NCI-H82 (cell line): ENCODE measurements at regions not wholly inside any gene's neighbourhood (a gene's known extent, or its start where the extent isn't known, plus 50 kb on each side); places are given as distances from the start of the nearest gene placed in this dataset.
"Not testable (repeated sequence)": the region's sequence is repeated elsewhere in the genome, so short reads cannot be mapped to it uniquely, and the experiment has no call there.

Experiments
- DNase-seq: peaks from one replicate; lab custom pipeline; 2025; lab: John Stamatoyannopoulos, UW

DNA sequence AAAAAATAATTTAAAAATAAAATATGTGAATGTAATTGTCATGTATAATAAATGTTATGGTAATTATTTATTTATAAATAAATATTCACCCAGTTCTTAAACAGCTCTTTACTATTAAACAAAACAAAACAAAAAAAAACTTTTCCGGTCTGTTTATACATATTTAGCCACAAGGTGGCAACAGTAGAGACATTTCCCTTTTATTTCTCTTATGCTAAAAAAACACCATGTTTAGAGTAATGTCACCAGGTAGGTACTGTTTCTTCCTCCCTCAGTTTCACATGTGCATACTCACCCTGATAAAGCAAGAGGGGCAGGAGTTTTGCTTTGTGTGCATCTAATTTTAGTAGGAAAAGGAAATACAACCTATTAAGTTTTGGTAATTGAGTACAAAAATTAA is 610.4 kb upstream of the IMPG1 start:
- DNase-seq: peak; percentile 35

DNA sequence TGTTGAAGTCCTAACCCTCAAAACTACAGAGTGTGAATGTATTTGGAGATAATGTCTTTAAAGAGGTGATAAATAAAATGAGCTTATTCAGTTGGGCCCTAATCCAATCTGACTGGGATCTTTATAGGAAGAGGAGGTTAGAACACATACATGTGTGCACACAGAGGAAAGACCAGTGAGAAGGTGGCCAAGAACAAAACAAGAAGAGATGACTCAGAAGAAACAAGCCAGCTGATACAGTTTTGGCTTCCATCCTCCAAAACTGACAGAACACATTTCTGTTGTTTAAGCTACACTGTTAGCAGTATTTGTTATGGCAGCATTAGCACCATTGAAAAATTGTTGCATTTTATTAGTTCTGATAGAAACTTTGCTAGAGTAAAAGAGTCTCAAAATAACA is 609.3 kb upstream of the IMPG1 start:
- DNase-seq: peak; percentile 14

DNA sequence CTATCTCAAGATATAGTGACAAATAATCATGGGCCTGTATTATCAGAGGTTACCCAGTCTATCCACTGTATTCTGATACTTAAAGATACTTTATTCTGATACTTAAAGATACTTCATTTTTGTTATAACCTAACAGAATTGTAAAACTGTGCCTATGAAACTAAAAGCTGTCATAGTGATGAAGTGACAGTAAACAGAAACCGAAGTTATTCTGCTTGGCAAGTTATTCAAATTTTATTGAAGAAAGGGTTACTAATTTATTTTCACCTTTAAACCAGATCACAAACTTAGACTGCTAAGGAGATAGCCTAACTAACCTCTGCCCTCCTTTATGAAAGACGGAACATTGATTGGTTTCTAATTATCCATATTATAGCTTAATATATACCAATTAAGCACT is 604.6 kb upstream of the IMPG1 start:
- no peak for DNase-seq

DNA sequence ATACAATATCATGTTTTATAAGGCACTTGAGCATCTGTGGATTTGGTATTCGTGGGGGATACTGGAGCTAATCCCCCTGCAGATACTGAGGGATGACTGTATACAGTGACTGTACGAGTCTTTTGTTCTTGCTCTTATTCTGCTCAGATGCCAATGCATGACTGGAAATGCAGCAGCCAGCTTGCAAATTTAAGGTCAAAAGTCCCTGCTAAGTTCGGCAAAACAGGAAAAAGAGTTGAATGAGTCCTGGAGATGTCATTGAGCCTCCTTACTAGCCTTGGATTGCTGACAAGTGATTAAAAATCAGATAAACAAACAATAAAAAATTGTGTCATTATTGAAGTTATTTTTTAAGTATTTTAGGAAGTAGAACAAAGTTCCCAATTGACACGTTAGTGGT is 599.3 kb upstream of the IMPG1 start:
- DNase-seq: no peak

DNA sequence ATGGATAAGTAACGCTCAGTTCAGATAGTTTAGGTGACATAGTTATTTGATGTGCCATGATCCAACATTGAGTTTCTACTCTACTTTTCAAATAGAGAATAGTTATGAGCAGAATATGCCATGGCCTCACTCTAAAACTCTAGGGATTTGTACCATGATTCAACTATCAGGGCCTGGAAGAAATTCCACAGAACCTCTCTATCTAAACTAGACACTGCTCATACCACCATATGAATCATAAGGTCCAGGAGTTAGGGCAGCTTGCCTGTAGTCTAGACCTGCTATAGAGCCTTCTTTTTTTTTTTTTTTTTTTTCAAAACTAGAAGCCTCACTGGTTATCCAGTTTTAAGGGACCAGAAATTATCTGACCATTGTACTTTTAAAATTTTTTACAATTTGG is 571.8 kb upstream of the IMPG1 start:
- DNase-seq: no peak

DNA sequence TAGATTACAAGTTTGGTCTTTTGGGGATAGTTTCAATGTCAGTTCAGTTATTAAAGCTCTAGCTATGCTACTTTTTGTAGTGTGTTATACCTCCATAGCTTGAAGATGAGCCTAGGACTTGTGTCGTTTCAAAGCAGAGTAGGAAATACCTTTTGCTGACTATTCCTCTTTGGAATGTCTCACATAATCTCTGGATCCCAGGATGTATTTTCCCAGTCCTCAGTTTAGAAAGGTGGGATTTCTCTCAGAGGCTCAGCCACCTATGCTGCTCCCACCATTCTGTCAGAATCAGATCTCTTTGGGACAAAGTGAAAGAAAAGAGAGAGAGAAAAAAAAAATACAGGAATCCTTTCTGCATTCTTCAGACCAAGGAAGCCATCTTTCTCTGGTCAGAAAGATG is 567.5 kb upstream of the IMPG1 start:
- no peak for DNase-seq

DNA sequence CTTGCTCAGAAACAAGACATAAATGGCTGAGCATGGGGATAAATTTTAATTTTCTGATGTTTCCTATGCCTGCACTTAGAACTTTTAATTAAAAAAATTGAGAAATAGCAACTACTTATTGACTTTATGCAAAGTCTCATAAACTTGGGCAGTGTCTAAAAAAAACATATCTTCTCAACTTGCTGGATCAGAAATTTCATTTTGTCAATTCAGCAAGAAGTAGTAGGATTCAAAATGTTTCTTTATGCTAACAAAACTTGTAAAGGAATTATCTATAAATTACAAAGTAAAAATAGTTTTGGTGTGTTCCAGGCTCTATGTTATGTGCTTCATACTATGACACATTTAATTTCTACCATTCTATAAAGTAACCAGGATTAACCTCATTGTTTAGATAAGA is 562.2 kb upstream of the IMPG1 start:
- DNase-seq: no peak

DNA sequence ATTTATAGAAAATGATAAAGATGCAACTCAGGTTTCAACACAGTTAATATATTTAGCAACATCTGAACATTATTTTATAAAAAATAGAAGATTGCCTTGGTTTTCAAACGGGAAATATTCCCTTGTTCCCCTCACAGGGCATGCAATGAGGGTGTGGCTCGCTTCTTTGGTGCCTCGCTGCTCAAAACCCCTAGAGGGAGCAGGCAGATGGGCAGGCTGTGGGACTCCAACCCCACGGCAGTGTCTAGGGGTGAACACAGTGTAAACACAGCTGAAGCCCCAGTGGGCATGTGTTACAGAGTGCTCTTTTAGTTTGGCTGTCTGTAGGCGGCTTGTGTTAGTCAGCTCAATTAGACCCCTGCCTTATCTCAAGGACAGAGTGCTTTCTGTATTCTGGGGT is 560.8 kb upstream of the IMPG1 start:
- DNase-seq: peak; percentile 44

DNA sequence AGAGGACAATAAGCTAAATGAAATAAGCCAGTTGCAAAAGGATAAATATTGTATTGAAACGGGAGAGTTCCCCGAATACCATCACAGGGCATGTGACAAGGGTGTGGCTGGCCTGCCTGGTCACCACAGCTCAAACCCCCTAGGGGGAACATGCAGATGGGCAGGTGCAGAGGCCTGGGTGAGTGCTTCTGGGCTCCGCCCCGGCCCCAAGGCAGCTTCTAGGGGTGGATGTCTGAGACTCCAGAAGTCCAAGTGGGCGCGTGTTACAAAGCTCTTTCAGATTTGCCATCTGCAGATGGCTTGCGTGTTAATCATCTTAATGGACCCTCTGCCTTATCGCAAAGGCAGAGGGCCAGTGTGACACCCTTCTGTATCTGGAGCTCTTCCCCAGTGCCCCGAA is 559.2 kb upstream of the IMPG1 start:
- peak; percentile 86 for DNase-seq

DNA sequence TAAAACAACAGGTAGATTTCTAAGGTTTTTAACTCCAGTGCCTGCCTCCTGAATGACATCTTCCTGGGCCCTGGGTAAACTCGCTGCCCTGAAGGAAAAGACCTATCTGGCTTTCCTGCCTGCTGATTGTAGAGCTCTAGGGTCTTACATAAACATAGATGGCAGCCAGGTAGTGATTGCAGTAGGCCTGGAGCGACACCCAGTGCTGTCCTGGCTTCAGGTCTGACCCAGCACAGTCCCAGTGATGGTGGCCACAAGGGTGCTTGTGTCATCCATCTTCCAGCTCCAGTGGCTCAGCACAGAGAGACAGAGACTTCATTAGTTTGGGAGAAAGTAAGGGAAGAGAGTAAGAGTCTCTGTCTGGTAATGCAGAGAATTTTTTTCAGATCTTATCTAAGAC is 542.9 kb upstream of the IMPG1 start:
- no peak for DNase-seq

DNA sequence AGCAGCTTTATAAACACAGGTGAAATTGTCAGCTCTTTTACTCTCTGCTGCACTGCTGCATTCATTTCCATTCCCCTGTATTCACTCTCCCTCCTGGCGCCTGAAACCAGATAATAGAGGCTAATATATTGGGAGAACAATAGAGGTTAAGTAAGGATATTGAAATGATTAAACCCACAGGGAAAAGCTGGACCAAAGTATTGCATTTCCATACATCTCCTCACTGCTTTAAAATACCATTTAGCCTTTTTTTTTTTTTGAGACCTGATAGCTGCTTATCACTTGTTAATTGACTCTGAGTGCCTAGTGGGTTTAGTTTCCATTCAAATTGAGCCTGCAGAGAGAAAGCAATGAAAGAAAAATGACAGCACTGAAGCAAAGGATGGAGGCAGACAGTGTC is 540.5 kb upstream of the IMPG1 start:
- peak; percentile 7 for DNase-seq

DNA sequence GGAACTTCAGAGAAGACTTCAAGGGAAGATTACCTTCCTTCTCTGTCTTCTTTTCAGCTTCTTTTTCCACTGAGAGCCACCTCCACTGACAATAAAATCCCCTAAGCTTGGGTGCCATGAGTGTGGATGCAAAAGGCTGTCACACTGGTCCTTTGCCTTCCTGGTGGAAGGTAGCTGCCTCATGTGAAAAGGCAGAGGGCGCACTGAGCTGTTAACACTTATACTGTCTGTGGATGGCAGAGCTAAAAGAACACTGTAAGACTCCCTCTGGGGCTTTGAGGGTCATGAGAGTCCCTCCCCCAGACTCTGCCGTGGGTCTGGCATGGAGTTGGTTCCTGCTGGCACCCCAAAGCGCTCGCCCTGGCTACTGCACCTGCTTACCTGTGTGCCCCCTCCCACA is 536.7 kb upstream of the IMPG1 start:
- DNase-seq: no peak

DNA sequence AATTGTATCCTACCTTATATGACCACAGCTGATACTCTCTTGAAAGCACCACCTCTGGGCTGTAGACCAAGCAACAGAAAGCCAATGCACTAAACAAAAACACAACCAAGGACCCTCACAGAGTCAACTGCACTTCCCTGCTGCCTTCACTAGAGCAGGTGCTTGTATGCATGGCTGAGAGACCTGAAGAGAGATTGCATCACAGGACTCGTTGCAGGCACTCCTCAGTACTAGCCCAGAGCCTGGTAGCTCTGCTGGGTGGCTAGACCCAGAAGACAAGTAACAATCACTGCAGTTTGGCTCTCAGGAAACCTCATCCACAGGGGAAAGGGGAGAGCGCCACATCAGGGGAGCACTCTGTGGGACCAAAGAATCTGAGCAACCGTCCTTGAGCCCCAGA is 521.6 kb upstream of the IMPG1 start:
- no peak for DNase-seq

DNA sequence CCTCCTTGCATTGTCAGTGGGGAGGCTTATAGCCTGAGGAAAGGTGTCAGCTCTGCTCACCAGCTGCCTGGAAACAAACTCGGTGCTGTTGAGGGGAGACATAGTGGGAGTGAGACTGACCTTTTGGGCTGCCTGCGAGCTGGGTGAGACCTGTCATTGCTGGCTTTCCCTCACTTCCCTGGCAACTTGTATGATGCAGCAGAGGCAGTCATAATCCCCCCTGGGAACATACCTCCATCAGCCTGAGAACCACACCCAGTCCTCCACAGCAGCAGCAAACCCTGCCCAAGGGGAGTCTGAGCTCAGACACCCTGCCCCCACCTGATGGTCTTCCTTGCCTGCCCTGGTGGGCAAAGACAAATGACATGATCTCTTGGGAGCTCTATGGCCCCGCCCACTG is 521.2 kb upstream of the IMPG1 start:
- DNase-seq: no peak

DNA sequence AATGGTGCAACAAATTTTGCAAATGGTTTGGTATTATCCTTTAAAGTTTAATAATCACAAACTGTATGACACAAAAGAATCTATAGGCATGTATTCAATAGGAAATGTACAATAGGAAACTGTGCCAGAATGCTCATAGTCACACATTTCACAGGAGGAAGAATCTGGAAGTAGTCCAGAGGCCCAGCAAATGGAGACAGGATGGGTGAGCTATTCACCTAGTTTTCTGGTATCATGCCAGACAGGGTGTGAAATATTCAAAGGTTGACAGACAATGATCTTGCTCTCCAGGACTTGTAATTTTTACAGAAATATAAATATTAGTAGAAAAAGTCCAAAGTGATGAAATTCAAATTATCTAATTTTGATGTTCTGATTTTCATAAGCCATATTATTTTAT is 520.1 kb upstream of the IMPG1 start:
- DNase-seq: no peak

DNA sequence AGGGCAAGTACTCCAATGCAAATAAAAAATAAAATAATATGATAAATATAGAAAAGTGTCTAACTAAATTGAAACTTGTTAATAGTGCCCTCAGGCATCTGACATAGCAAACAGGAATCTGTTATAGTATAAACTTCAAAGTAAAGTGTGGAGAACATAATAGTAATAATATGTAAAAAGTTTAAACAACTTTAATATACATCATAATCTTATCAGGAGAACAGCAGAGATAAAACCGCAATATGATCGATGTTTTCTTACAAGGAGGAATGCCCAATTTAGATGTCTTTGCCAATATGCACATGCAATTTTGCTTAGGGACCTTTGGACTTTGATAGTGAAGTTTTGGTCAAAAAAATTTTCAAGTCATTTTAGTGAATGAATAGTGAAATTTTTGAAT is 514.8 kb upstream of the IMPG1 start:
- DNase-seq: no peak

DNA sequence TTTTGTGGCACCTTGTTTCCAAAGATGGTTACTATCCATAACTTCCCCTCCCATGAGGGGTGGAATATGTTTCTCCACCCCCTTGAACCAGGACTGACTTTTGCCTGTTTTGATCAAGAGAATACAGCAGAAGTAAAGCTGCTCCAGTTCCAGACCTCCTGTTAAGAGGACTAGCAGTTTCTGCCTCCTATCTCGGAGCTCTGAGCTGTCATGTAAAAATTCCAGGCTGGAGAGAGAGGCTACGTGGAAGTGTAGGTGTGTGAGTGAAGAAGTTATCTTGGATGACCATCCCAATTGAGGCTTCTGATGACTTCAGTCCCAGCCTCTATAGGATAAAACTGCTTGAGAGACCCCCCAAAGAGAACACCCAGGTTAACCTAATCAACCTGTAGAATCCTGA is 511.7 kb upstream of the IMPG1 start:
- no peak for DNase-seq

DNA sequence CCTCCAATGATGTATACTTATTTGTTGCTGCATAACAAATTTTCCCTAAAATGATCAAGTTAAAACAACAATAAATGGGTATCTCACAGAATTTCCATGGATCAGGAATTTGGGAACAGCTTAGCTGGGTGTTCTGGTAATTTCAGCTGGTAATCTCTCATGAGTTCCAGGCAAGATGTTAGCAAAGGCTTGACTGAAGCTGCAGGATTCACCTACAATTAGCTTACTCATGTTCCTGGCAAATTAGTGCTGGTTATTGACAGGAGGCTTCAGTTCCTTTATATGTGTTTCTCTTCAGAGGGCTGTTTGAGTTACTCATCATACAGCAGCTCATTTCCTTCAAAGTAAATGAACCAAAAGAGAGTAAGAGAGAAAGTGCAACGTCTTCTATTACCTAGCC is 506.3 kb upstream of the IMPG1 start:
- DNase-seq: no peak

DNA sequence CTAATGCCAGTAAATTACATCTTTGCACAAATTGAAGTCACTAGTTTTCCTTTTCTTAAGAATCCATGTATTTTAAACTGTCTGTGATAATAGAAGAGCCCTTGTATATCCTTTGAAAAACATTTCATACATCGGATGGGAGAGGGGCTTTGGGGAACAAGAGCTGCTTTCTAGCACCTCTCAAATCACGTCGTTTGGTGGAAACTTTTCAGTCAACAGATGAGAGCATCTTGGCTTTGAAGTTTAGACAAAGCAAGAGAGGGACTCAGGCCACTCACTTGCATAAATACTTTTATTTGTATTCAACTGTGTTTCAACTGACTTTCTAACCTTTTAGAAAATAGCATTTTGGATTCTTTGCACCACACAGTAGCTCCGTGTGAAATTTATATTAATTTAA is 502.3 kb upstream of the IMPG1 start:
- DNase-seq: no peak

DNA sequence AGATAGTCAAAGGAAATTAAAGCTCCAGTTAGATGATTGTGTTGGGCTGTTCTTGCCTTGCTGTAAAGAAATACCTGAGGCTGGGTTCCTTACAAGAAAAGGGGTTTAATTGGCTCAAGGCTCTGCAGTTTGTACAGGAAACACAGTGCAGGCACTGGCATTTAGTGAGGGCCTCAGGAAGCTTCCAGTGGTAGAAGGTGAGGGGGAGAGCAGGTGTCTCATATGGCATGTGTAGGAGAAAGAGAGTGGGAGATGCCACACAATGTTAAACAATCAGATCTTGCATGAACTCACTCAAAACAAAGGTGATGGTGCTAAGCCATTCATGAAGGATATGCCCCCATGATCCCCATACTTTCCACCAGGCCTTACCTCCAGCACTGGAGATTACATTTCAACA is 493.5 kb upstream of the IMPG1 start:
- DNase-seq: no peak

DNA sequence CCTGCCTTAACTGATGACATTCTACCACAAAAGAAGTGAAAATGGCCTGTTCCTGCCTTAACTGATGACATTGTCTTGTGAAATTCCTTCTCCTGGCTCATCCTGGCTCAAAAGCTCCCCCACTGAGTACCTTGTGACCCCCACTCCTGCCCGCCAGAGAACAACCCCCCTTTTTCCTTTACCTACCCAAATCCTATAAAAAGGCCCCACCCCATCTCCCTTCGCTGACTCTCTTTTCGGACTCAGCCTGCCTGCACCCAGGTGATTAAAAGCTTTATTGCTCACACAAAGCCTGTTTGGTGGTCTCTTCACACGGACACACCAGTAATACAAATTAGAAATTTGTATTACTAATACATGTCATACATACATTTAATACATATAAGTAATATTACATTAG is 489.9 kb upstream of the IMPG1 start:
- DNase-seq: not testable (repeated sequence)

DNA sequence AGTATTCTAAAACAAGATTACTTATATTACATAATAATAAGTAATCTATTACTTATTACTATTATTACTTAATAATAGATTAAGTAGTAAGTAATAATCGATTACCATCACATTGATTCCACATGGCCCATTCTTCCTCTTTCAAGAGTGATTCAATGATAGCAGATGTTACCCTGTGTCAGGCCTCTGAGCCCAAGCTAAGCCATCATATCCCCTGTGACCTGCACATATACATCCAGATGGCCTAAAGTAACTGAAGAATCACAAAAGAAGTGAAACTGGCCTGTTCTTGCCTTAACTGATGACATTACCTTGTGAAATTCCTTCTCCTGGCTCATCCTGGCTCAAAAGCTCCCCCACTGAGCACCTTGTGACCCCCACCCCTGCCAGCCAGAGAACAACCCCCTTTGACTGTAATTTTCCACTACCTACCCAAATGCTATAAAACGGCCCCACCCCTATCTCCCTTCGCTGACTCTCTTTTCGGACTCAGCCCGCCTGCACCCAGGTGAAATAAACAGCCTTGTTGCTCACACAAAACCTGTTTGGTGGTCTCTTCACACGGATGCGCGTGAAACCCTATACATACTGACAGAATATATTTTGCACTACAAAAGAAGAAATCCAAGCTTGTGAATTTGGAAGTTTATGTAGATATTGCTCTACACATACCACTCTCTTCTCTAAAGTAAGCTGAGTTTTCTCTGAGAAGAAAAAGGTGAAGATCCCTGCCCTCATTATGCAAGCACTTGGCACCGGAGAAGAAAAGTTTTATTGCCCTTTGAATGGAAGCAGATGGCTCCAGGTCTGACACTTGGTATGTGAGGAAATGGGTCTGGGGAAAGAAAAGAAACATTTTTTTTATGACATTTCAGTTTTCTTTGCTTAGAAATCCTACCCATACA is 488.6 kb upstream of the IMPG1 start:
- peak; percentile 63 for DNase-seq

DNA sequence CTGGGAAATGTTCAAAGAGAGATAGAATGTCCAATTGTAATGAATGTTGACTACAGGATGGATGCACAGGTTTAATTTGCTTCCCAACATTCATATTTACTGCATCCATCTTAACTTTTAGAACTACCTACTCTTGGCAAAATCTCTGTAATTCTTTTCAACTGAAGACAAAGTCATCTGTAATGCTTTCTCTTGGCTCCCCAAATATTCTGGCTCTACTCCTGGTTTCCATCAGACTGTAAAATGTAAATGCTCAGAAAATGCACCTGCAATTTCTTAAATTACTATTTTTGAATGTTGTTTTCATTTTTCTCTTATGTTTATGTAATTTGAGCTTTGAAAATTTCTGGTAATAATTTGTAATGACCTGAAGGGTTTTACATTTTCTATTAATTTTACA is 480.8 kb upstream of the IMPG1 start:
- no peak for DNase-seq

DNA sequence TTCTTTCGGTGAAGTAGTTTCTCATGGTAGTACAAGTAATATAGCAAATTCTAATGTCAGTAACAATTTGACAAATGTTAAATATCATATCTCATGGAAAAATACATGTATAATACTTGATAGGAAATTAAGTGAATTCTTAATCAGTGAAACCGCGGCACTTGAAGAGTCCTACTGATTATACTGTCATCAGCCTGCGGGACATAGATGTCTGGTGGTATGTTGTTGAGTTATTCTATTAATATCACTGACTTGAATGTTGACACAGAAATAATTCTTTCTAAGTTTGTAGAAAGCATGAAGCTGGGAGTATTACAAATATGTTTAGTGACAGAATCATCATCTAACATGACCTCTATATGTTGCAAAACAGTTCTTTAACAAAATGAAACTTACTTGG is 479.8 kb upstream of the IMPG1 start:
- DNase-seq: no peak
